NCI-H524 treated with DMSO at 0.1 percent for 48 hours (cell line): ENCODE measurements at regions not wholly inside any gene's neighbourhood (a gene's known extent, or its start where the extent isn't known, plus 50 kb on each side); places are given as distances from the start of the nearest gene placed in this dataset.
A peak's percentile ranks its signal among the peaks of the same experiment; 100 is the strongest.

ENCODE experiments used
- DNase-seq: peaks from one replicate; lab custom pipeline; 2025; lab: John Stamatoyannopoulos, UW

DNA sequence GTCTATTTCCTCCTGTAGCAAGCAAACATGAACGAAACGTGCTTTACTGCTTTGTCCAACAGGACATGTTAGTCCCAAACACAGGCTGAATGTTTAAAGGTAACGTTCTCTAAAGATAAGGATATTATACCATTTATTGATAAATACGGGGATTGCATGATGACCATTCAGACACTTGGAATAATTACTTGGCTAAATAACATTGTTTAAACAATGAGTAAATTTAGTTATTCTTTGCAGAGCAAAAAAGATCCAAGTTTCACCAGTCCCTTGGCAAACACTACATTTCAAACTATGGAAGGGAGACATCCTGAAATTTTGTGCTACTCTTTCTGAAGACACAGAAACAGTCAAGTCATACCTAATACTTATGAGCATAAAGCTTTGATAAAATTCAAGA, 88.0 kb downstream of the ZNF280B start:
- no peak for DNase-seq

DNA sequence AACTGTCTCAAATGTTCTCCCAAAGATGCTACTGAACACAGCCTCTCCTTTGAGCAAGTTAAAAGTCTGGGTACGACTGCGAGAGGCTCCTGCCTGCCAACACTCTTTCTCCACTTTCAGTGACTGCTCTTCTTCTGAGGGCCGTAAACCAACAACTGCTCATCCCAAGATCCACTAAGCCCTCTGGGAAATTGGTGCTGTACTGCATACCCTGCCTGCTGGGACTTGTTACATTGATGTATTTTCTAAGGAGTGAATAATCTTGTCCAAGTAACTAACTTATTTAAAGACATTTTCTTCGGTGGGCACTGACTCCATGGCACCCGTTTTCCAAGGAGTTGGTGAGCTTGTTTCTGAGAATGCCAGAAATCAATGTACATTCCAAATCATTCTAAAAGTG, 87.2 kb downstream of the ZNF280B start:
- no peak for DNase-seq

DNA sequence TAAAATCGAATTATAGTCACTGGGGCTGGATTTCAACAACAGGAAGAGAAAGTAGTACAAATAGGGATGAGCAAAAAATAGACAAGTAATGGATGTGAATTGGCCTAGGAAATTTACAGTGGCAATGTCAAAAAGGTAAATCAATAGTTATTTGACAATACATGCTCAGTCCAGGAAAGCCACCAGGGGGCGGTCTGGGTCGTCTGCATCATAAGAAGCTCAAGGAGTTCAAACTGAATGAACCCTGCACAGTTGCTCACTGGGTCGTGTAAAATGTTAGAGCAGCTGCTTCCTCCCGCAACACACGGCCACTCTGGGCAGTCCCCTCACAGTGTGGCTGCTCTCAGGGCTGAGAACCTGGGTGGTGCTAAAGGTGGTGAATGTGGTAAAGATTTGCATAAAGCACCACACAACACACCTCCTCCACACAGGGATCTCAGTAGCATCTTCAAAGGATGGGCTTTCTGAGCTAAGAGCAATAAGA, 85.9 kb downstream of the ZNF280B start:
- peak; percentile 37 for DNase-seq

DNA sequence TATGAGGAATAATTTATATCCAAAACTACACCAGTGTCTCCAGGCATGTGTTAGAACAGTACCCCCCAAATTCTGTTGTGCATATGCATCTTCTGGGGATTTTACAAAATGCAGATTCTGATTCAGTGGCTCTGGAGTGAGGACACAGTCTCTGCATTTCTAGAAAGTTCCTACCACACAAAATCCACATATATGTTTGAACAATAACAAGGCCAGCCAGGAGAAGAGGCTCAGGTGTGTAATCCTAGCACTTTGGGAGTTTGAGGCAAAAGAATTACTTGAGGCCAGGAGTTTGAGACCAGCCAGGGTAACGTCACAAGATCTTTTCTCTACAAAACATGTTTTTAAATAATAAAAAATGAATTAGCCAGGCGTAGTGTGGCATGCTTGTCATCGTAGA, 84.9 kb downstream of the ZNF280B start:
- no peak for DNase-seq

DNA sequence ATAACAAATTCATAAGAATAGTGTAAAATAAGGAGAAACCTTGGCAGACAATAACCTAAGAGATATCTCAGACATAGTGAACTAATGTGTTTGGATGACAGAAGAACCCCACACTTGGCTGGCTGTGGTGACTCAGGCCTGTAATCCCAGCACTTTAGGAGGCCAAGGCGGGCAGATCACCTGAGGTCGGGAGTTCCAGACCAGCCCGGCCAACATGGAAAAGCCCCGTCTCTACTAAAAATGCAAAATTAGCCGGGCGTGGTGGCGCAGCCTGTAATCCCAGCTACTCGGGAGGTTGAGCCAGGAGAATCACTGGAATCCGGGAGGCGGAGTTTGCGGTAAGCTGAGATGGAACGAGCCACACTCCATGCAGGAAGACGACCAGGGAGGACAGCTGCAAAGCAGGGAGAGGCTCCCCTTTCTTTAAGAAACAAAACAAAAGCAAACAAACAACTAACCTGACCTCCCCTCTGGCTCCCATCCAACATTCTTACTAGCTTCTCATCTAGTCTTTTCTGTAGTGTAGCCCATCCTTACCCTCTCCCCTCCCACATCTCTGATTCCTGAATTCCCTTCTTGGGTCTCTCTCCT, 84.2 kb downstream of the ZNF280B start:
- DNase-seq: no peak

DNA sequence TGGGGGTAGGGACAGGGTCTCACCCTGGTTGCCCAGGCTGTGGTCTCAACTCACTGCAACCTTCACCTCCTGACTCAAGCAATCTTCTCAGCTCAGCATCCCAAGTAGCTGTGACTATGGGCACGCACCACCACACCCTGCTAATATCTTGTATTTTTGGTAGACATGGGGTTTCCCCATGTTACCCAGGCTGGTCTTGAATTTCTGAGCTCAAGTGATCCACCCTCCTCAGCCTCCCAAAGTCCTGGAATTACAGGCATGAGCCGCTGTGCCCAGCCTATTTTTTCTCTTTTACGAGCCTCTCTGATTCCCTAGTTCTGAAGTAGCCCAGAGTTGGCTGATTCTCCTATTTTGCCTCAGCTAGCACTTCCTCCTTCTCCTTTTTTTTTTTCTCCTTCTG, 83.6 kb downstream of the ZNF280B start:
- DNase-seq: no peak

DNA sequence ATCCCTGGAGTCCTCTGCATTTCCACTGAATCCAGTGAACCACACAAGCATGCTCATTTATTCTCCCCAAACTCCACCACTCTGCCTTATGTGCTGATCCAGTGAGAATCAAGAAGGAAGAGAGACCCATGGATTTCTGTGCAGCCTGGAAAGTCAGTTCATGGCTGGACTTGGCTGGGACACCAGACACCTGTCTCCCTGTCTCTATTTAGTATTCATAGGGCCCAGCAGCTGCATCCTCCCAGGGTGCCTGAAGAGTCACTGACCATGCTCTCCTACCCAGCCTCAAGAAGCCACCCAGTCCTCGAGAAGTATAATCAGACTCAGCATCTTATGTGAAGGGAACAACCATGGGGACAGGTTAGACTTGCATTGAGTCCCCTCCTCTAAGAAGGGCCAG, 83.2 kb downstream of the ZNF280B start:
- DNase-seq: no peak

DNA sequence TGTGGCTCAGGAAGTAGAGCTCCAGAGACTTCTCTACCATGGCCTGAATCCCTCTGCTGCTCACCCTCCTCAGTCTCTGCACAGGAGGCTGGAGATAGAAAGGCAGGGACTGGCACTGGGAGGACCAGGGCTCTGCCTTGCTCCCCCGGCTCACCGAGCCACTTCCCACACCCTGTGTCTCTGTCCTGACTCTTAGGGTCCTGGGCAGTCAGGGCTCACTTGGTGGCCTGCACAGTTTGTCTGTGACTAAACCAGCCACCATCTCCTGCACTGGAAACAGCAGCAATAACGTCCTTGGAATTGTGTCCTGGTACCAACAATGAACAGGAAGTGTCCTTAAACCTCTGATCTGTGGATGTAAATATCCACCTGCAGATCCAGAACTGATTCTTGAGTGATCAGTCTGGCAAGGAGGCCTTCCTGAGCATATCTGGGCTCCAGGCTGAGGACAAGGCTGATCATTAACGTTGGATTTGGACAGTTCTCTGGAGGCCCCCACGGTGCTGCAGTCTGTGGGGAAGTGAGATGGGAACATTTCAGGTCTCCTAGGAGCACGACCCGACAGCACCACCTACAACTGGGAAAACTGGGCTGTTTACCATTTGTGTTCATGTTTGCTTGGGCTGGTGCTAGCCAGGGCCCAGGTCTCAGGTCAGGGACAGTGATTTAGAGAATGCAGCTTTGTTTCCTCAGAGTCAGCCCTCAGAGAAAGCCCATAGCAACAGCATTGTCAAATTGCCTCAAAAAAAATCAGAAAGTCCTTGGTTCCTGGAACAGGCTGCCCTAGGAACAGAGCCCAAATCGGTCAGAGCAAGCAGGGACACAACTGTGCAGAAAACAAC, 82.5 kb downstream of the ZNF280B start:
- no peak for DNase-seq

DNA sequence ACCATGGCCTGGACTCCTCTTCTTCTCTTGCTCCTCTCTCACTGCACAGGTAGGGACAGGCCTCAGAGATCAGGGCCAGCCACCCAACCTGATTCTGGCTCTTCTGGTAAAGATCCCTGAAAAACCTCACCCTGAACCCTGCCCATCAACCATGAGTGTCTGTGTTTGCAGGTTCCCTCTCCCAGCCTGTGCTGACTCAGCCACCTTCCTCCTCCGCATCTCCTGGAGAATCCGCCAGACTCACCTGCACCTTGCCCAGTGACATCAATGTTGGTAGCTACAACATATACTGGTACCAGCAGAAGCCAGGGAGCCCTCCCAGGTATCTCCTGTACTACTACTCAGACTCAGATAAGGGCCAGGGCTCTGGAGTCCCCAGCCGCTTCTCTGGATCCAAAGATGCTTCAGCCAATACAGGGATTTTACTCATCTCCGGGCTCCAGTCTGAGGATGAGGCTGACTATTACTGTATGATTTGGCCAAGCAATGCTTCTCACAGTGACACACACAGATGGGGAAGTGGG, 80.9 kb downstream of the ZNF280B start:
- DNase-seq: no peak

DNA sequence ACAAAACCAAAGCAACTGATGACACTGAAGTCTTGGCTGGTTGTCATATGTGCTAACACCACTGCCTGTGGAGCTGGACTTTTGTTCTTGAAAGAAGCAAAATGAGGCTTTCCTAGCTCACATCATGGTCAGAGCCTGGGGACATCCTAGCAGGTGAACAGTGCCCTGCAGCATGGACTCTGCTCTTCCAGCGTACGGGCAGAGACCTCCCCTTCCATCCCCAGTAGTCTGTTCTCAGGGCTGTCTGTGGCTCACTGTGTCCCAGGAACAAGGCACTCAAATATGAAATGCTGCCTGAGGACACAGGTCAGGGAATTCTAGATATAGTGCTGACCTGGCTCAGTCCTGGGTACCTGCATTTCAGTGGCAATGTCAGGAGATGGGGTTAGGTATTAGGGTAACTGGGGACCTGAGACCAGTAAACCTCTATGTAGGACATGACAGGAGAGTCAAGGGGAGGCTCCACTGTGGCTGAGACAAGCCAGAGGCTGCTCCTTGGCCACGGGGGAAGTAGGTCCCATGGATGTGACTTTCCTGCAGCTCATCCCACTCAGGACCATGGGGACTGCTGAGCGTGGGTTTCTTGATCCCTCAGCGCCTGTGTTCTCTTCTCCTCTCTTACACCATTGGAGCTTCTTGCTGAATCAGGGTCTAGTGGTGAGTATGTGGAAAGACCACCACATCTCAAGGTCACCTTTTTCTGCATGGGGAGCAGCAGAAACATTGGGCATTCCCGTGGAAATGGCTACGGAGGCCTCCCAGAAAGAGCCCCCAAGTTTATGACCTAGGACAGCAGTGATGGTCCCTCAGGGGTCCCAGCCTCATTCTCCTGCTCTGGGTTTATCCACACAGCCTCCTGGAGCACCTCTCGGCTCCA, 80.1 kb downstream of the ZNF280B start:
- DNase-seq: no peak

DNA sequence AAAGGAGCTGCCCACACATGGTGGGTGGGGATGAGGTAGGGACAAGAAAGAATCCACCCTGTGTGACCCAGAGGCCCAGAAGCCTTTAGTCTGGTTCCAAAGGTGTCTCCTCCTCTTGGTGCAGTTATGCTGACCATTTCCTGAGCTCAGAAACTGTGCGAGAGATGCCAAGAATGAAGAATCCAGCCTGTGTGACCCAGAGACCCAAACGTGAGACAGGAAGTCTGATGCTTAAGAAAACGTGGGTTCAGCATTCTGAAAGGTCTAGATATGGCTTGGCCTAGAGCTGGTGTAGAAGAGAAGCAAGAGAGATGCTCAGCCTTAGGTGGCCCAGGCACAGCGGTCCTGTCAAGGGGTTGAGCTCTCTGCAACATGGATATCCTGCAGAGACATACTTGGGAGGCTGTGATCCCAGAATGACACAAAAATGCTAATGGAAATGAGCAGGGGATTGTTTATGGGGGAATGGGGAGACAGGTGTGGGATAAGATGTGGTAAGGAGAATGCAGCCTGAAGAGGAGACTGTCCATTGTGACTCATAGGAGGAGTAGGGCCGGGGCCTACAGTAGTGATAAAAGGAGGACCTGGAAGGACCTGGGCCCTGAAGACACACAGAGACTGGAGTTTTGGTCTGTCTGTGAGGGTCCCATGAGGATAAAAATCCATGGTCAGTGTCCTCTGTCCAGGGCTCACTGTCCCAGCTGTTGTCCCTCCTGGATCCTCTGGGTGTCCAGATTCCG, 79.0 kb downstream of the ZNF280B start:
- DNase-seq: no peak

DNA sequence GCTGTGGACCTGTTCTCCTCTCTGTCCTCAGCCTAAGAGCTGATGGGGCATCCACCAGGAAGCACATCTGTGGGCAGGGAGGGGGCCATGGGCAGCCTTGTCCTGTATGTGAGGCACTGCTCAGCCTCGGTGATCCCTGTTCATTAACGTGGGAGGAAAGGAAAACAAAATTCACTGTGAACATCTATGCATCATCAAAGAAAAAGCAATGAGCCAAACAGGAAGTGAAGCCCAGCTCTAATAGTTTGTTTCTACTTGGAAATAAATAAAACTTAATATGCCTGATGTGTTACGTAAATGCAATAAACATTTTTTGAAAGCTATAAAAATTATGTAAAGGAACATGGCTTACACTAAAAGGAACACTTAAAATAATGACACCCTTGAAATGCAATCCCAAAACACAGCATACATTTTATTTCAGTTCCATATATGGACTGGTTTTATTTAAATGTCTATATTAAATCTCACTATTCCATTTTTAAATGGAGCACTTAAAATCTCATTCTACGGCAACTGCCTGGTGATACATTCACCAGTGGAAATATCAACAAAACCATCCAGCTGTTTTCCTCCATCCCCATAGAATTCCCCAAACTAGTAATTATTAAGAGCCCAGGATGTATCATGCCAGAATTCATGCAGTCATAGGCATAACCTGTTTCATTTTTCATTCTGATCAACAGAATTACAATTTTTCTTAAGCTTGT, 78.3 kb downstream of the ZNF280B start:
- DNase-seq: no peak

DNA sequence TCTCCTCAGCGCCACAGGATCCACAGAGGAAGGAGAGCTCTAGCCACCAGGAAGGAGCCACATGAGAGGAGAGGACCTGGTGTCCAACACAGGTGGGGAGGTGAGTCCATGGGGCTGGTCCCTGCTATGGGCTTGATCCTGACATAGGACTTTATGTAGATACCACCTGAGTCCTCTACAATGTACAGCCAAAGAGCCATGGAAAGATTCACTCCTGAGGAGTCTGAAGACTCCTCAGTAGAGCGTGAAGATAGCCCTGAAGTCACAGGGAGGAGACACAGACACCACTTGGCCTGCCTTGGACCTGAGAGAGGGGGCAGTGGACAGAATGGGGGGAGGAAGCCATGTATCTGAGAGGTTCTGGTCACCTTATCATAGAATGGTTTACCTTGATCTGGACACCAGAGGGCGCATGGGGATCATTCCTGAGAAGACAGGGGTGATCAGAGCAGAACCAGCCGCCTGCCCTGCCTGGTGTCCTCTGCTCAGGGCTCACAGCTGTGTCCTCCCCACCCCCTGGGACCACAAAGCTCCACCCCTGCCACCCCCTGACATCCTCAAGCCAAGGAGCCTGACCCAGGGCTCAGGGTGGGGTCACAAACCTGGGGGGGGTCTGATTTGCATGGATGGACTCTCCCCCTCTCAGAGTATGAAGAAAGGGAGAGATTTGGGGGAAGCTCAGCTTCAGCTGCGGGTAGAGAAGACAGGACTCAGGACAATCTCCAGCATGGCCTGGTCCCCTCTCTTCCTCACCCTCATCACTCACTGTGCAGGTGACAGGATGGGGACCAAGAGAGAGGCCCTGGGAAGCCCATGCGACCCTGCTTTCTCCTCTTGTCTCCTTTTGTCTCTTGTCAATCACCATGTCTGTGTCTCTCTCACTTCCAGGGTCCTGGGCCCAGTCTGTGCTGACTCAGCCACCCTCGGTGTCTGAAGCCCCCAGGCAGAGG, 77.0 kb downstream of the ZNF280B start:
- no peak for DNase-seq

DNA sequence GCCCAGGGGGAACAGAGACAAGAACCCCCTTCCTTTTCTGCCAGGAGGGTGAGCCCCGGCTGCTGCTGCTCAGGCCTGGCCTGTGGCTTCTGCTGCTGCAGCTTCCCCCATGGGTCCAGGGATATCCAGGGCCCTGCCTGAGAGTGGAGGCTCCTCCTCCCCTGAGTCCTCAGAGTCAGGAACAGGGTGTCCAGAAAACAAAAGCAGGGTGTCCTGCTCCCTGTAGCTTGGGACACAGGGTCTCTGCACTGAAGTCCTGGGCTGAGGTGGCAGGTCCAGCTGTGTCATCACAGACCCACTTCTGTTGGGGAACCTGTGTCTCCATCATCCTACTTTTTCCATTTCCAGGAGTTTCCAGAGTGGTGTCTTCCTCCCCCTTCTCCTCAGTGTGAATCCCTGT, 76.1 kb downstream of the ZNF280B start:
- DNase-seq: no peak

DNA sequence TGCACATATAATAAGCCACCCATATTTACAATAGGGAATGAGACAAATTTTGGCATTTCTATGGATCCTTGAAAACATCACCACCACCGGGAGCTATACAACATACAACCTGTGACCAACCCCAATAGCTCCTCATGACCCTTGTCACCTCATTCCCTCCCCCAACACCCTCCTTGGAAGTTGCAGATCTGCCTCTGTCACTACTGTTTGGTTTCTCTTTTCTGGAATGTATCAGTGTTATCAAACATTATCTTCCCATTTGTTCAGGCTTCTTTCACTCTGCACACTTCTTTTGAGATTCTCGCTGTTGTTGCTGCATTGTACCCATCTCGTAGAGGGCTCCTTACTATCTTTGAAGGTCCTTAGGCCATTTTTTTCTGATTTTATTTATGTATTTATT, 75.6 kb downstream of the ZNF280B start:
- no peak for DNase-seq

DNA sequence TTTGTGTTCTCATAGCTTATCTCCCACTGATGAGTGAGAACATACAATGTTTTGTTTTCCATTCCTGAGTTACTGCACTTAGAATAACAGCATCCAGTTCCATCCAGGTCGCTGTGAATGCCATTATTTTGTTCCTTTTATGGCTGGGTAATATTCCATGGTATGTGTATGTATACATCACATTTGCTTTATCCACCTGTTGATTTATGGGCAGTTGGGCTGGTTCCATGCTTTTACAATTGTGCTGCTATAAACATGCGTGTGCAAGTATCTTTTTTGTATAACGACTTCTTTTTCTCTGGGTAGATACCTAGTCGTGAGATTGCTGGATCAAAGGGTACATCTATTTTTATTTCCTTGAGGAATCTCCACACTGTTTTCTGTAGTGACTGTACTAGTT, 74.8 kb downstream of the ZNF280B start:
- DNase-seq: no peak
